ENCODE measurements at regions not wholly inside any gene's neighbourhood (a gene's known extent, or its start where the extent isn't known, plus 50 kb on each side); places are given as distances from the start of the nearest gene placed in this dataset.

DNA sequence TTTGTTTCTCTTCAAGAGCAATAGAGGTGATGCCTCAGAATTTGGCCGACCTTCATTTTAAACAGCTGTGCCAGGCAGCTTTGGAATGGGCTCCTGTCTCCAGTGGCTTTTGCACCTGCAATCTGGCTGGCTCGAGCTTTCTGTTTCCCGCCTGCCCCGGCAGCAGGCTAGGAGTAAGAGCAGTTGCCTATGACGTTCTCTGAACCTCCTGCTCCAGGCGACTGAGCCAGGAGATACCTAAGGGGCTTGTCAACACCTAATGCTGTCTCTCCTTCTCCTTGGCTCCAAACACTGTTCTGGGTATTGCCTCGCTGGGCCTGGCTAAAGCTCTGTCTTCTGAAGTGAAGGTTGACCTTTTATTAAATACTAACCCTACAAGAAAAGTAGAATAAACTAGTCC is 229.9 kb downstream of the LRRN1 start:
- no peak for DNase-seq (ENCODE audit: low spot score)

GRCh38 chr3:4030624-4031023 is 231.4 kb downstream of the LRRN1 start:
- DNase-seq (ENCODE audit: low spot score) = no peak

- DNase-seq (ENCODE audit: low spot score) = no peak
Observed at GRCh38 chr3:4033296-4033695, 234.1 kb downstream of the LRRN1 start.

DNA sequence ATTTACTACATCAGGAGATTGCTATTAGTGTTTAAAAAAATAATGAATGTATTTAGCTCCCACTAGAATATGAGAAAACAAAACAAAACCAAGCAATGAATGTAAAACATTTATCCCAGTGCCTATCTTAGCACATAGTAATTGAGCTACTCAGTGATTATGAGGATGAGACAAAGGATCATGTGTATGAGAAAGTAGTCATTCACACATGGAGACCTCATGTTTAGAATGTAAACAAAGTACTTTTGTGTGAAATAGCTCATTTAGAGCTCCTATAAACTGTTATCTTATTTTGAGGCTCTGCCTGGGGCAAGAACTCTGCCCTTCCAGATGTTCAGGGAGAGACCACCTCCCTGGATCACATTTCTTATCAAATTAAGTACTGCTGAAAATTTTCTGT is 236.8 kb downstream of the LRRN1 start:
- no peak for DNase-seq (ENCODE audit: low spot score)

- no peak for DNase-seq (ENCODE audit: low spot score)
Observed at GRCh38 chr3:4038351-4038750, 239.1 kb downstream of the LRRN1 start.

DNA sequence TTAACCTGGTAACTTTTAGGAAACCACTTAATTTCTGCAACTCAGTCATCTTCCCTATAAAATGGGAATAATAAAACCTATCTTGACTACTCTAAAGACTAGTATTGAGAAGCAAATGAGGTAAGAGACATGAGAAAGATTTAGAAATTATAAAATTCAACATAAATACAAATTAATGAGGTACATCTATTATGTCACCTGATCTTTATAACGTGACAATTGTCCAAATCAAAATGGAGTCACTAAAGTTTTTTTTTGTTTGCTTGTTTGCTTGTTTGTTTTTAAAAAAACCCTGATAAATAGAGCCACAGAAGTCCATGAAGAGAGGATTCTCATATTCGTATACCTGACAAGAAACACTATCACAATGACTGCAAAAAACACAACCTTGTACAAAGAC is 242.8 kb downstream of the LRRN1 start:
- DNase-seq (ENCODE audit: low spot score) = no peak

DNA sequence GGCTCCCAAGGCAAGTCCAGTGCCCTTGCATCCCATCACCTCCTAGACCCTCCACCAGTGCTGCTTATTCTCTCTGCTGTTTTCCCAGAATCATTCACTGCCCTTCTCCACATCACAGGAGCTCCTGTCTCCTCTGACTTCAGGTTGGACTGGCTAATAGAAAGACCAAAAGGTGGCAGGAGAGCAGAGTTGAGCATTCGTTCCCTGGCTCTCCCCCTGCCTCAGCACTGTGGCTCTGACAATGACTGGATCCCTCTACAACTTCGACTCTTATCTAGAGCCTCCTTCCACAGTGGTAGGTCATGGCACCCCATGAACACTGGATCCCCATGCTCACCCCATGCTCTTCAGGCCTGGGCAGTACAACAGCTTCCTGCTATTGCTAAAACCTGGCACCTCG is 243.6 kb downstream of the LRRN1 start:
- no peak for DNase-seq (ENCODE audit: low spot score)

GRCh38 chr3:4043867-4044575 is 244.8 kb downstream of the LRRN1 start:
- DNase-seq (ENCODE audit: low spot score) = peak; percentile 13

- DNase-seq (ENCODE audit: low spot score) = no peak
Observed at GRCh38 chr3:4044619-4045018, 245.4 kb downstream of the LRRN1 start.

DNA sequence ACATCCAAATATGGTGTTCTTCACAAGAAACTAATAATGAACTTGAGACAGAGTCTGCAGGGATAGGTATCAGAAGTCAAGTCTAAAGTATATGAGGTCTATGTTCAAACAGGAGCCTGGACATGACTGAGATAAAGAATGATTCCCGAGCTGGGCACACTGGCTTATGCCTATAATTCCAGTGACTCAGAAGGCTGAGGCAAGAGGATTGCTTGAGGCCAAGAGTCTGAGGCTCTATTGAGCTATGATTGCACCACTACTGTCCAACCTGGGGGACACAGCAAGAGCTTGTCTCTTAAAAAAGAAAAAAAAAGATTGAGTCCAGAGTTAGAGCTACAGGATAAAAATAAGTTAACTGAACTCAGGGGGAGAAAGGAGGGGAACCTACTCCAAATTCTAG is 246.5 kb downstream of the LRRN1 start:
- no peak for DNase-seq (ENCODE audit: low spot score)

DNA sequence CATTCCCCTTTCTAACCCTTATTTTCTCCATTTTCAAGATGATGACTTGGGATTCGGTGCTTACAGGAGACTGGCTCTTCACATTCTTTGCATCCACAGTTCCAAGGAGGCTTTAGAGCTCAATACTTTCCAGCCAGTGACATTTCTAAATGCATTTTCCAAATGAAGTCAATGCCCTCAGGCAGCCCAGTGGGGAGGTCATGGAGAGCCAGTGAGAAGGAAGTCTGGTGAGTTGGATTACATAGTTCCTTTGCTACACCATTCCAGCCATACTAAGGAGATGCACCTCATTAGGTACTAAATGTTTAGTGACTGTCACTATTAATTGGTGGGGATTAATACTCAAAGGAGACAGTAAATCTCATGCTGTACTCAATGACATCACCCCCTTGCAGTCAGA is 248.1 kb downstream of the LRRN1 start:
- no peak for DNase-seq (ENCODE audit: low spot score)

DNA sequence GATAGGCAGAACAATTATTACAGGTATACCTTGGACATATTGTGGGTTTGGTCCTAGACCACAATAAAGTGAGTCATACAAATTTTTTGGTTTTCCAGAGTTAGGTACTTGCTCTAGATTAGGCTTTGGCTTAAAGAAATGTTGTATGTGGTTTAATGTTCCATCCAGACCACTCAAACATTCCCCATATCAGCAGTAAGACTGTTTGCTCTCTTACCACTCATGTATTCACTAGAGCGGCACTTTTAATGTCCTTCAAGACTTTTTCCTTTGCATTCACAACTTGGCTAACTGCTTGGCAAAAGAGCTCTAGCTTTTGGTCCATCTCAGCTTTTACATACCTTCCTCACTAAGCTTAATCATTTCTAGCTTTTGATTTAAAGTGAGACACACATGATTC is 250.5 kb upstream of the SETMAR start:
- DNase-seq (ENCODE audit: low spot score) = no peak

DNA sequence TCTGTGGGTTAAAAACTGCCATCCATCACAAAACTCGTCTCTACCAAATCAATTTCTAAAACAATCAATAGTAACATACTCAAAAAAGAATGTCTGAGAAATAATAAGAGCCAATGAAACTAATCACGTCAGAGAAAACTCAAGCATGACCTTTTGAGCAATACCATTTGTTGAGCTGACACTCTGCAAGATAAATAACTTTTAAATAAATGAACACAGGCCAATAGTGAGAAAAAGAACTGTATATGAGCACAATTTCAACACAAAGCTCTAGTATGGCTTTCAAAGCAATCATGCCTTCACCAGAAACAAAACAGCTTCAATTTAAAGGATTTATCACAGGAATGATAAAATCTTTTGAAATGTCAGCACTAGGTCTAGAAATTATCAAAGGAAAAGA is 249.2 kb upstream of the SETMAR start:
- DNase-seq (ENCODE audit: low spot score) = no peak

GRCh38 chr3:4060064-4060463 is 243.1 kb upstream of the SETMAR start:
- no peak for DNase-seq (ENCODE audit: low spot score)

DNA sequence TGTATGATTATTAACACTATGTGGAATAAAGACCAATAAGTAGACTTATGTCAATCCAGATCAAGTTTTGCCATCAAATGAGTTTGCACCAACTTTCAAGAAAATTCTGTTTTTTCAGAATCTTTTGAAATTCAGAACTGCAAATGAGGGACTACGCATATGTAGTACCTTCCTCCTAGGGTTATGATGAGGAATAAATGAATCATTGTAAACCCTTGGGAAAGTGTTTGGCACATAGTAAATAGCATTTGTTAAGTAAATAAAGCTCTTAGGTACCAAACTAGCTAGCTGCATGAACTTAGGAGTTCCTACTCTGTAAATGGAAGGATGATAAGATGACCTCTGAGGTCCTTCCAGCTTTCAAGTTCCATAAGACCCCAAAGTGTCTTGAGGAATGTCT is 242.6 kb upstream of the SETMAR start:
- no peak for DNase-seq (ENCODE audit: low spot score)

DNA sequence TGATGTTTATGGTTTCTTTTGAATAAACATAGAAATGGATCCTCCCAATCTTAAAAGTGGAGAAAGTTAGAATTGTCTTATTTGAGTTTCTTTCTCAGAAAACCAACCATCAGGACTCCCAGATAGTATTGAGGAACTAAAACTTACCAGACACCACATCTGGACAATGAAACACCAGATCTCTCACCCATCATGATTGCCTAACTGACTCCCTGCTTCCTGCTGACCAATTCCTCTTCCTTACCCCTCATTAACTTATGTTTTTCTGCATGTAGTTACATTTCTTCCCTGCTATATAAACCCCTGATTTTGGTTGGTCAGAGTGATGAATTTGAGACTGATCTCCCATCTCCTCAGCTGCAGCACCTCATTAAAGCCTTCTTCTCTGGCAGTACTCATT is 242.0 kb upstream of the SETMAR start:
- no peak for DNase-seq (ENCODE audit: low spot score)

DNA sequence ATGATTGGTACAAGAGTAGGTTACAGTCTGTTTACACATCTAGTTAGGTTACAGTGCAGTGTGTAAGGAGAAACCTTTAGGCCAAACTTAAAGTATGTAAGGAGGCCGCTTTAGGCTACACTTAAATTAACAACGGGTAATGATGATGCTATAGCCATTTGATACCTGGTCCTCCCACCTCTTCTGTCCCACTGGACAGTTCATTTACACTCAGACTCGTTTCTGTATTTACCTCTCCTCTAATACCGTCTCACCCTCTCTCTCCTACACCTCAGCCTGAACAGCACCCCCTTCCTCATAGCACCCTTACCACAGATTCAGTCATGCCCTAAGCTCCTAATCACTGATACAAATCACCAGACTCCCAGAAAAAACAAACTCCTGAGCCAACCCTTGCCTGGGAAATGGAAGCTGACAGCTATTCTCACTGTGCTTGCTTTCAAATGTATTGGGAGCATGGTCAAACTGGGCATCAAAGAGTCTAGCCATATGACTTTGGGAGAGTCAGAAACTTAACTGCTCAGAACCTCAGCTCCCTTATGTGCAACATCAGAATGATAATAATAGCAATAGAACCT is 241.3 kb upstream of the SETMAR start:
- DNase-seq (ENCODE audit: low spot score) = no peak

DNA sequence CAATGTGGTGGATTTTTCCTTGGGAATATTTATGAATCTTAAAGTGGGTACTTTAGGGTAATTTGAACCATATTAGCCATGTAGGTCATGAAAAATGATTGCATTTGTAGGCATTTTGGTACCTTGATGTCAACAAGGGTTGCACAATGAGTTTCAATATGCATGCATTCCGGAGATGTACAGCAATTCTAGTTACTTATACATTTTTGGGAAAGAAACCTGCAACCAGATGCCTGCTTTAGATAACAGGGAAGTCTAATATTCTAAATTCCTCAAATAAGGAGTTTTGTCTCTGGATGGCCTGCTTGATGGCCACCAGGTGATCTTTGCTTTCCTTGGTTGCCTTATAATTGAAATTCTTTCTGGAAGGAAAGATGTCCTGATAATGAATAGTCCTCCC is 240.5 kb upstream of the SETMAR start:
- no peak for DNase-seq (ENCODE audit: low spot score)

- no peak for DNase-seq (ENCODE audit: low spot score)
Observed at GRCh38 chr3:4063916-4064574, 239.1 kb upstream of the SETMAR start.

DNA sequence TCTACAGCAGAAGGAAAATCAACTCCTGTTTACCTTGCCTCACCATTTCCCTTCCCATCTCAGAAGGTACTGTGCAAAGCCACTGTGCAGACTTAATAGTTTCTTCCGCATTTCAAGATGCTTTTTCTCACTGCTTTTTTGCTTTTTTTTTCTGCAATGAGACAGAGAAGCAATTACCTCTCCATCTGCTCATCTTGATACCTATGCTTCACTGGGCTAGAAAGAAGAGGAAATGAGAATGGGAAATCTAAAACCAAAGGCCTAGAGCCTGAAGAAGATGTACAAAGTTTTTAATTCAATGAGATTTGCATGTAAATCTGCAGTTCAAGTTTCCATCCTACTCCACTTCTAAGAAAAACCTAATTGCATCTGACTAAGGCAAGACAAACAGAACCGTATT is 238.1 kb upstream of the SETMAR start:
- DNase-seq (ENCODE audit: low spot score) = no peak

GRCh38 chr3:4065554-4065953 is 237.6 kb upstream of the SETMAR start:
- no peak for DNase-seq (ENCODE audit: low spot score)

GRCh38 chr3:4067893-4068292 is 235.3 kb upstream of the SETMAR start:
- DNase-seq (ENCODE audit: low spot score) = no peak

- no peak for DNase-seq (ENCODE audit: low spot score)
Observed at GRCh38 chr3:4069796-4070195, 233.4 kb upstream of the SETMAR start.

All from Ammon's horn (tissue), 1 donor.